K562 (cell line): ENCODE measurements at regions not wholly inside any gene's neighbourhood (a gene's known extent, or its start where the extent isn't known, plus 50 kb on each side); places are given as distances from the start of the nearest gene placed in this dataset.

Experiments used
- ATAC-seq: fragments of 200-7000 bp; cut with Tn5 transposase; 3 replicates; pipeline ENCODE4 v1.9.1; 2020; ENCODE audit warnings: moderate library complexity
- BruUV-seq: library from RNA; stranded (reverse); fragments of 400-500 nt; replicated peaks from 2 replicates; lab custom pipeline; 2021; lab: Mats Ljungman, UMichigan
- CTCF ChIA-PET: fragments of 300-600 bp; formaldehyde crosslinking; extraction: SDS; loops from one replicate; lab custom pipeline; 2021; ENCODE audit warnings: low intra/inter-chr PET ratio; lab: Yijun Ruan, JAX
- POLR2A ChIA-PET: fragments of 300-600, 350-650 bp; sonication (Branson Sonifier 250); formaldehyde crosslinking; extraction: SDS; loops from one replicate; lab custom pipeline; 2021; ENCODE audit warnings: antibody characterized with exemption, inconsistent platforms; lab: Yijun Ruan, JAX
- DNase-seq, 4 experiments: peaks; one replicate each; pipeline versions ENCODE4 v3.0.0 to v3.0.0-alpha.2; 2011 to 2018; ENCODE audit warnings: low spot score in 3 of 4, mixed read lengths in 3 of 4; ENCODE audit errors: extremely low read depth in 1 of 4
- FAIRE-seq: peaks from 2 replicates; lab custom pipeline; 2011; peaks lifted over from hg19 to GRCh38; lab: Jason Lieb, UNC
- H2AFZ ChIP-seq: 2 replicates; pipeline ENCODE4 v1.6.0; 2011; ENCODE audit warnings: low read depth, low read length, control low read depth, inconsistent platforms
- H3K27ac ChIP-seq: fragments of 200-600 bp; 3 replicates; pipeline ENCODE4 v1.8.0; 2011; ENCODE audit warnings: low read depth, mild to moderate bottlenecking, control low read depth, inconsistent platforms, low read length, moderate library complexity, mixed read lengths; ENCODE audit errors: extremely low read depth
- H3K27me3 ChIP-seq, 2 experiments: fragments of 300-600 bp in 1 of 2; 2 replicates in 1 of 2; 3 replicates in 1 of 2; pipeline versions ENCODE4 v1.6.0 to v1.8.0; 2011; ENCODE audit warnings: inconsistent platforms in 2 of 2, low read length in 2 of 2, mild to moderate bottlenecking in 1 of 2, mixed read lengths in 1 of 2, moderate library complexity in 1 of 2; ENCODE audit not compliant: control insufficient read depth in 2 of 2, insufficient read depth in 2 of 2
- H3K36me3 ChIP-seq: fragments of 300-600 bp; 3 replicates; pipeline ENCODE4 v1.8.0; 2011; ENCODE audit warnings: mild to moderate bottlenecking, low read length, inconsistent platforms; ENCODE audit not compliant: control insufficient read depth, insufficient read depth
- H3K4me1 ChIP-seq, 2 experiments: fragments of 200-600 bp in 1 of 2; replicated peaks in 1 of 2; 2 replicates in 1 of 2; 3 replicates in 1 of 2; pipeline versions ENCODE4 v1.5.1 to v1.8.0; 2011; ENCODE audit warnings: inconsistent platforms in 2 of 2, low read length in 2 of 2, mild to moderate bottlenecking in 1 of 2, mixed read lengths in 1 of 2, moderate library complexity in 1 of 2; ENCODE audit not compliant: control insufficient read depth in 2 of 2, insufficient read depth in 2 of 2
- H3K4me2 ChIP-seq: 2 replicates; pipeline ENCODE4 v1.6.1; 2011; ENCODE audit warnings: low read length, control low read depth, inconsistent platforms, mixed read lengths; ENCODE audit not compliant: insufficient read depth
- H3K4me3 ChIP-seq: fragments of 200-600 bp; sonication (generic), shearing (Covaris generic); 2 replicates; pipeline ENCODE4 v1.5.1; 2016; ENCODE audit warnings: control low read depth, inconsistent platforms
- H3K79me2 ChIP-seq: fragments of 200-600 bp; 3 replicates; pipeline ENCODE4 v1.8.0; 2011; ENCODE audit warnings: low read length, inconsistent platforms; ENCODE audit not compliant: control insufficient read depth, insufficient read depth
- H3K9ac ChIP-seq, 2 experiments: 2 replicates each; pipeline versions ENCODE4 v1.6.0 to v1.6.1; 2011; ENCODE audit warnings: low read depth in 2 of 2, low read length in 2 of 2, control low read depth in 1 of 2, inconsistent platforms in 1 of 2, mild to moderate bottlenecking in 1 of 2, mixed read lengths in 1 of 2; ENCODE audit not compliant: insufficient read depth in 1 of 2
- H3K9me1 ChIP-seq: one replicate; pipeline ENCODE4 v1.6.0; 2011; ENCODE audit warnings: inconsistent platforms, mild to moderate bottlenecking, low read length, moderate library complexity; ENCODE audit not compliant: control insufficient read depth, insufficient read depth
- H3K9me3 ChIP-seq: replicated peaks from 2 replicates; pipeline ENCODE4 v1.5.1; 2011; ENCODE audit warnings: low read depth, low read length, inconsistent platforms; ENCODE audit not compliant: control insufficient read depth, insufficient read depth
- H4K20me1 ChIP-seq: replicated peaks from 2 replicates; pipeline ENCODE4 v1.6.1; 2011; ENCODE audit warnings: low read length, inconsistent platforms, mixed read lengths; ENCODE audit not compliant: control insufficient read depth, insufficient read depth
- BRD4 ChIP-seq: fragments of 200-600 bp; sonication (generic); IDR thresholded peaks from 2 replicates; pipeline ENCODE4 v1.6.1; 2017; ENCODE audit warnings: inconsistent platforms
- MEF2D ChIP-seq: conservative IDR thresholded peaks from 2 replicates; pipeline ENCODE4 v1.6.1; 2016; ENCODE audit warnings: low read depth, missing genetic modification characterization, missing compliant biosample characterization
- NFE2 ChIP-seq: IDR thresholded peaks from 2 replicates; pipeline ENCODE4 v1.6.1; 2014; ENCODE audit warnings: antibody characterized with exemption, low read depth
- NFYB ChIP-seq: IDR thresholded peaks from 2 replicates; pipeline ENCODE4 v1.6.1; 2011; ENCODE audit warnings: mild to moderate bottlenecking, moderate library complexity; ENCODE audit not compliant: insufficient read length; ENCODE audit errors: extremely low read depth
- PATZ1 ChIP-seq: fragments of 250-450 bp; sonication (Bioruptor Pico); IDR thresholded peaks from 2 replicates; pipeline ENCODE4 v1.5.0; 2020; ENCODE audit warnings: mild to moderate bottlenecking, borderline replicate concordance
- SMAD3 ChIP-seq: fragments of 450-650 bp; formaldehyde crosslinking; conservative IDR thresholded peaks from 2 replicates; pipeline ENCODE4 v1.4.0; 2020; ENCODE audit warnings: mild to moderate bottlenecking
- YY1 ChIP-seq, 3 experiments: IDR thresholded peaks; 2 replicates each; pipeline ENCODE4 v1.6.1; 2011; ENCODE audit warnings: low read length in 2 of 3, mild to moderate bottlenecking in 2 of 3, moderate library complexity in 2 of 3, borderline replicate concordance in 1 of 3, control low read depth in 1 of 3, low read depth in 1 of 3; ENCODE audit not compliant: insufficient read depth in 3 of 3, insufficient replicate concordance in 2 of 3, control insufficient read depth in 1 of 3, insufficient read length in 1 of 3; ENCODE audit errors: extremely low read depth in 1 of 3
- ZNF165 ChIP-seq: fragments of 250-450 bp; sonication (Bioruptor Pico); IDR thresholded peaks from 2 replicates; pipeline ENCODE4 v1.4.0; 2020; ENCODE audit warnings: borderline replicate concordance
- WGBS: fragments of 100-300 bp; shearing (Covaris generic); methylation state at CpG from one replicate; pipeline ENCODE4 v1.1.6; 2016; ENCODE audit warnings: low coverage, mixed read lengths; ENCODE audit not compliant: insufficient coverage; ENCODE audit errors: missing lambda C conversion rate; 5-methylcytosine and 5-hydroxymethylcytosine counted together
- in situ Hi-C: fragments of 300-500 bp; cut with MboI; formaldehyde crosslinking; loops from 4 replicates; pipeline ENCODE4 v1.15.0; 2018; ENCODE audit warnings: inconsistent platforms, mixed read lengths
- intact Hi-C: fragments of 100-400 bp; cut with micrococcal nuclease; formaldehyde crosslinking; loops from 2 replicates; pipeline ENCODE4 v1.14.2; 2022

GRCh38 chr2:34825686-34826085, 1226.6 kb upstream of the FAM98A start:
- POLR2A ChIA-PET, result no interaction called here
- intact Hi-C loops (no loop called here), in situ Hi-C loops (no loop called here)
- H3K36me3 ChIP-seq, result no peaks in the 10 kb centered on the region
- WGBS, result 0% methylated on average over 4 of the region's 4 CpGs
- H2AFZ ChIP-seq, result no peak overlapping the region
- H3K4me2 ChIP-seq, result no peak overlapping the region
- H3K27me3 ChIP-seq, result no peaks in the 10 kb centered on the region
- no peaks in the 10 kb centered on the region for H4K20me1 ChIP-seq
- TF ChIP-seq PATZ1 (CRISPR knock-in tag), result no peak
- no peak for TF ChIP-seq SMAD3
- TF ChIP-seq MEF2D (tag), result no peak
- no peak for TF ChIP-seq NFYB
- no peak for TF ChIP-seq ZNF165 (CRISPR knock-in tag)
- no peak for TF ChIP-seq NFE2
- no peak for TF ChIP-seq YY1 (IDR thresholded peaks at IDR 0.05; ENCODE audit: borderline replicate concordance in 1 of 3, control insufficient read depth in 1 of 3, extremely low read depth in 1 of 3, insufficient read depth in 3 of 3, insufficient read length in 1 of 3, insufficient replicate concordance in 2 of 3, low read depth in 1 of 3, low read length in 2 of 3)
- TF ChIP-seq BRD4, result no peak
- CTCF ChIA-PET, result no interaction called here
- H3K79me2 ChIP-seq, result no peaks in the 10 kb centered on the region
- no peaks in the 10 kb centered on the region for H3K9me3 ChIP-seq
- no peak overlapping the region for H3K9ac ChIP-seq
- DNase-seq (no peak), ATAC-seq (no peak), FAIRE-seq (no peak)
- BruUV-seq, result no TSS peak
- H3K4me3 ChIP-seq, result no peak overlapping the region
- H3K9me1 ChIP-seq, result no peaks in the 10 kb centered on the region
- H3K4me1 ChIP-seq, result no peaks in the 10 kb centered on the region
- no peak overlapping the region for H3K27ac ChIP-seq
